Upper lobe of right lung (tissue), 1 donor: ENCODE measurements at regions not wholly inside any gene's neighbourhood (a gene's known extent, or its start where the extent isn't known, plus 50 kb on each side); places are given as distances from the start of the nearest gene placed in this dataset.

Source experiments
- ATAC-seq: fragments of 200-7000 bp; cut with Tn5 transposase; one replicate; pipeline ENCODE4 v1.9.1; 2020; ENCODE audit warnings: mild to moderate bottlenecking, moderate library complexity
- DNase-seq: peaks from one replicate; pipeline ENCODE4 v3.0.0-alpha.2; 2020
- H3K27ac ChIP-seq: fragments of 200-600 bp; one replicate; pipeline ENCODE4 v1.8.0; 2022
- H3K27me3 ChIP-seq: fragments of 200-600 bp; one replicate; pipeline ENCODE4 v1.8.0; 2022; ENCODE audit warnings: mild to moderate bottlenecking
- H3K36me3 ChIP-seq: fragments of 200-600 bp; one replicate; pipeline ENCODE4 v1.8.0; 2022
- H3K4me1 ChIP-seq: fragments of 200-600 bp; one replicate; pipeline ENCODE4 v1.8.0; 2022
- H3K4me3 ChIP-seq: fragments of 200-600 bp; one replicate; pipeline ENCODE4 v1.8.0; 2022; ENCODE audit warnings: mild to moderate bottlenecking
- H3K9me3 ChIP-seq: fragments of 200-600 bp; one replicate; pipeline ENCODE4 v1.8.0; 2022
- intact Hi-C: fragments of 100-400 bp; cut with DNase I; formaldehyde crosslinking; loops from one replicate; pipeline ENCODE4 v1.11.0; 2022
- TF ChIP-seq, protein P1 (sequence below): fragments of 200-600 bp; IDR thresholded peaks from one replicate; pipeline ENCODE4 v1.8.0; 2022; ENCODE audit warnings: antibody characterized with exemption
- donor health status: DM: no; HTN: yes; CAD: no; lungs with severe emphysema.

DNA sequence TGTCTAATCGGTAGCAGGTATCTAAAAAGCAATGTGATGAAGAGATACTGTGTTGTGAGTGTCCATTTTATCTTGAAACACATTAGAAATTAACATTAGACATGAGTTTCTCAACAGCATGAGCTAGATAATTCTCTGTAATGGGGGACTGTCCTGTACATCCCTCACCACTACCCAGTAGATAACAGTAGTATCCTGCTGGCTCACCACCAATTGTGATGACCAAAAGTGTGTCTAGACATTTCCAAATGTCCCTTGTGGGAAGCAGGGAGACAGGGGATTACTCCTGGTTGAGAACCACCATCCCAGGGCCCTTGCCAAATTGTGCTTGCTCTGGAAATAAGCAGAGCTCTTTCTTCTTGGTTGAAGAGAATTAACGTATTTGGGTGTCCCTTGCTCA is 239.3 kb downstream of the IRS1 start:
- no peaks in the 10 kb centered on the region for H3K36me3 ChIP-seq
- TF ChIP-seq, protein P1, sequence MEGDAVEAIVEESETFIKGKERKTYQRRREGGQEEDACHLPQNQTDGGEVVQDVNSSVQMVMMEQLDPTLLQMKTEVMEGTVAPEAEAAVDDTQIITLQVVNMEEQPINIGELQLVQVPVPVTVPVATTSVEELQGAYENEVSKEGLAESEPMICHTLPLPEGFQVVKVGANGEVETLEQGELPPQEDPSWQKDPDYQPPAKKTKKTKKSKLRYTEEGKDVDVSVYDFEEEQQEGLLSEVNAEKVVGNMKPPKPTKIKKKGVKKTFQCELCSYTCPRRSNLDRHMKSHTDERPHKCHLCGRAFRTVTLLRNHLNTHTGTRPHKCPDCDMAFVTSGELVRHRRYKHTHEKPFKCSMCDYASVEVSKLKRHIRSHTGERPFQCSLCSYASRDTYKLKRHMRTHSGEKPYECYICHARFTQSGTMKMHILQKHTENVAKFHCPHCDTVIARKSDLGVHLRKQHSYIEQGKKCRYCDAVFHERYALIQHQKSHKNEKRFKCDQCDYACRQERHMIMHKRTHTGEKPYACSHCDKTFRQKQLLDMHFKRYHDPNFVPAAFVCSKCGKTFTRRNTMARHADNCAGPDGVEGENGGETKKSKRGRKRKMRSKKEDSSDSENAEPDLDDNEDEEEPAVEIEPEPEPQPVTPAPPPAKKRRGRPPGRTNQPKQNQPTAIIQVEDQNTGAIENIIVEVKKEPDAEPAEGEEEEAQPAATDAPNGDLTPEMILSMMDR = no peak
- DNase-seq = no peak
- intact Hi-C loops = no loop called here
- H3K4me3 ChIP-seq = no peak overlapping the region
- no peaks in the 10 kb centered on the region for H3K4me1 ChIP-seq
- H3K9me3 ChIP-seq = no peaks in the 10 kb centered on the region
- H3K27ac ChIP-seq = no peak overlapping the region
- no peaks in the 10 kb centered on the region for H3K27me3 ChIP-seq
- ATAC-seq = no peak

DNA sequence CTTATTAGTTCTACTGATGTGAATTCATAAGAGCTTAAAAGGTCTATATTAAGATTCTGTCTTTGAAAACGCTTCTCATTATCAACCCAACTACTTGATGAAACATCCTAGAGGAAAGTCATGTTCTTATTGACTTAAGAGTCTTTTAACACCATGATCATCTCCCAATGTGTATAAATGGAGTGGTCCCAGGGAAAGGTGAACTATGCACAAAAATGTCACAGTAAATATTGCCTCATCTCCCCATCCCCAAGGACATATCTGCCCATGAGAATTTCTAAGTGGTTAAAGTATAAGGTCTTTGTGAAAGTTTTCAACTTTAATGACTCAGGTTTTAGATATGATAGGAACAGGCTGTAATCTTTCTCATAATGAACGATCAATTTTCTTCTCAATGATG is 240.1 kb downstream of the IRS1 start:
- ATAC-seq = no peak
- no peaks in the 10 kb centered on the region for H3K4me1 ChIP-seq
- no peak overlapping the region for H3K27ac ChIP-seq
- H3K4me3 ChIP-seq = no peak overlapping the region
- no peaks in the 10 kb centered on the region for H3K27me3 ChIP-seq
- no peak for DNase-seq
- H3K36me3 ChIP-seq = no peaks in the 10 kb centered on the region
- H3K9me3 ChIP-seq = no peaks in the 10 kb centered on the region
- intact Hi-C loops = no loop called here
- TF ChIP-seq, protein P1 = no peak

DNA sequence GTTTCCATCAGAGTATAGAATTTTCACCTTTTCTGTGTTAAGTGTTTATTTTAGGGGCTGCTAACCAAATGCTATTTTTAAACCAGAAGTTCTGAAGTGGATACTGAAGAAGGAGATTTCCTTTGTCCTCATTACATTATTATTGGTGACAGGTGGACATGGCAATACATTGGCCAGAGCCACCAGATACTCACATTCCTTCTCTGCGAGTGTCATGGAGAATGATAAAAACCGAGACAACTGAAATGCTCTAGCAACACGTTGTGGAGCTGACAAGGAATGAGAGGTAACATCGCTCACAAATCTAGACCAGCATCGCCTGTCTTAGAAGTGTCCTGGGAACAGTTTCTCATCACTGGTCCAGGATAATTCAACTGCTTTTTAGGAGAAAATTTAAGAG is 241.2 kb downstream of the IRS1 start:
- no peaks in the 10 kb centered on the region for H3K4me1 ChIP-seq
- H3K36me3 ChIP-seq = no peaks in the 10 kb centered on the region
- no peak overlapping the region for H3K4me3 ChIP-seq
- intact Hi-C loops = no loop called here
- no peaks in the 10 kb centered on the region for H3K9me3 ChIP-seq
- ATAC-seq (no peak), DNase-seq (no peak)
- TF ChIP-seq, protein P1 = no peak
- no peaks in the 10 kb centered on the region for H3K27me3 ChIP-seq
- H3K27ac ChIP-seq = no peak overlapping the region

DNA sequence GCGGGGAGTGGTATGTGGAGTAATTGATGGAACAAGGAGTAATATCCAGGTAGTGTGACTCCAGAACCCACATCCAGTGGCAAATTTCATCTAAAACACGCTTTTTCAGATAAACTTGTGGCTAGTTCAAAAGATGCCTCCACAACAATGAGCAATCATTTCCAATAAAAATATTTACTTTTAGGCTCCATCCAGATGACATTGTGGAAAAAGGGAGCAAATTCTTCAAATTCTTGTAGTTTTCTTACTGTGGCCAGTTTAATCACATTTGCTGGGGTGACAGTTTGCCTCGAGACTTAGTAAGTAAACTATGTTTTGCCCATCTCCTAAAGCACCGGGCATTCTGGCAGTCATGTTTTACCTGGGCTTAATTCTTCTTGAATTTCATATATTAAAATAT is 243.6 kb downstream of the IRS1 start:
- no peaks in the 10 kb centered on the region for H3K36me3 ChIP-seq
- no peak for ATAC-seq
- DNase-seq = no peak
- TF ChIP-seq, protein P1 = no peak
- H3K4me1 ChIP-seq = no peaks in the 10 kb centered on the region
- H3K4me3 ChIP-seq = no peak overlapping the region
- H3K27ac ChIP-seq = no peak overlapping the region
- H3K27me3 ChIP-seq = no peaks in the 10 kb centered on the region
- intact Hi-C loops = no loop called here
- no peaks in the 10 kb centered on the region for H3K9me3 ChIP-seq

DNA sequence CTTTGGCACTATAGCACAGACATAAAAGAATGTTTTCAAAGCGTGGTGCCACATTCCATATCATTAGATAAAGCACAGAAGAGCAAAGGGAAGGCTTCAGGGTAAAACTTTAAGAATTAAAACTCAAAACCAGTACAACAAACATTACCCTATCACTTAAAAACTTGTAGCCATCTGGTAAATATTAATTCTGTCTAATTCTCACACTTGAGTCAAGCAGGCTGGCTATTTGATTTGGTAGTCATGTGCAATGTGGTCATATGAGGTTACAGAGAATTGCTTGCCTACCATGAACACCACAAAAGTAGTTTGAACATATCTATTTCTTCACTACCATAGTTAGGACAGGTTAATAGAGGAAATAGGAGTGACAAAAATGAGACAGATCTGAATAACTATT is 244.9 kb downstream of the IRS1 start:
- Histone ChIP-seq H3K36me3 (no peaks in the 10 kb centered on the region), H3K4me1 (no peaks in the 10 kb centered on the region), H3K4me3 (no peak overlapping the region), H3K9me3 (no peaks in the 10 kb centered on the region), H3K27ac (no peak overlapping the region), H3K27me3 (no peaks in the 10 kb centered on the region)
- intact Hi-C loops = no loop called here
- DNase-seq = no peak
- TF ChIP-seq, protein P1 = no peak
- ATAC-seq = peak; percentile 60

DNA sequence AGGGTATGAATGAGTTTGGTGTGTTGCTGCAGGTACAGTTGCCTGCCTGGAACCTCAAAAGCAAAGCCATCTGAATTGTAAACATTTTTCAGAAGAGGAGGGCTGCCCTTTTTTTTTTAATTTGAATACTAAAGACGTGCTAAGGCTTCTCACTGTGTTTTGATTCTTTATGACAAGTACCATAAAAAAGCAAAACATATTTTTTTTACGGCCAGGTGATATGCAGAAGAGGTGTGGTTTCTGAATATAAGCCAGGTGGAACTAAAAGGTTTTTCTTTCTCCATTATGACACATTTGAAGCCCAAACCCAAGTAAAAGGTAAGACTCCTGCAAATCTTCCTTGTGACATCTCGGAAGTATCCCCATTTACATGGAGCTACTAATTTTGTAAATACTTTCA is 246.3 kb downstream of the IRS1 start:
- TF ChIP-seq, protein P1 = no peak
- intact Hi-C loops = no loop called here

More for the DNA sequence above, 246.3 kb downstream of the IRS1 start:
- Histone ChIP-seq H3K36me3 (no peaks in the 10 kb centered on the region), H3K27ac (no peak overlapping the region), H3K4me1 (no peaks in the 10 kb centered on the region), H3K9me3 (no peaks in the 10 kb centered on the region), H3K27me3 (no peaks in the 10 kb centered on the region), H3K4me3 (no peak overlapping the region)
- DNase-seq (no peak), ATAC-seq (no peak)
